GM12878 (cell line): ENCODE measurements at regions not wholly inside any gene's neighbourhood (a gene's known extent, or its start where the extent isn't known, plus 50 kb on each side); places are given as distances from the start of the nearest gene placed in this dataset.

ENCODE experiments used
- ATAC-seq: fragments of 200-7000 bp; cut with Tn5 transposase; 3 replicates; pipeline ENCODE4 v1.9.1; 2020; ENCODE audit warnings: mild to moderate bottlenecking, moderate library complexity
- BruUV-seq: library from RNA; stranded (reverse); fragments of 400-500 nt; replicated peaks from 2 replicates; lab custom pipeline; 2021; lab: Mats Ljungman, UMichigan
- CTCF ChIA-PET: fragments of 300-600 bp; sonication (Branson Sonifier 250); formaldehyde crosslinking; extraction: SDS; loops from one replicate; lab custom pipeline; 2021; ENCODE audit warnings: inconsistent platforms; lab: Yijun Ruan, JAX
- POLR2A ChIA-PET: fragments of 350-600 bp; formaldehyde crosslinking; extraction: SDS; loops from one replicate; lab custom pipeline; 2021; ENCODE audit warnings: inconsistent platforms; lab: Charles Lee
- RAD21 ChIA-PET: fragments of 300-600 bp; sonication (Branson Sonifier 250); formaldehyde crosslinking; loops from one replicate; lab custom pipeline; 2023; ENCODE audit warnings: antibody characterized with exemption; ENCODE audit not compliant: unreplicated experiment; lab: Charles Lee
- SMC1A ChIA-PET: fragments of 300-600 bp; sonication (Branson Sonifier 250); formaldehyde crosslinking; loops from one replicate; lab custom pipeline; 2023; ENCODE audit not compliant: unreplicated experiment, uncharacterized antibody; lab: Charles Lee
- DNase-seq: peaks from one replicate; pipeline ENCODE4 v3.0.0-alpha.2; 2011; ENCODE audit warnings: low read depth, low spot score
- FAIRE-seq: peaks from 3 replicates; lab custom pipeline; 2011; peaks lifted over from hg19 to GRCh38; lab: Jason Lieb, UNC
- H2AFZ ChIP-seq: 2 replicates; pipeline ENCODE4 v1.6.0; 2011; ENCODE audit warnings: low read depth, low read length, control low read depth; ENCODE audit not compliant: control insufficient read depth
- H3K27ac ChIP-seq: 2 replicates; pipeline ENCODE4 v1.5.1; 2011; ENCODE audit warnings: control low read depth; ENCODE audit not compliant: control insufficient read depth, insufficient read depth
- H3K27me3 ChIP-seq, 2 experiments: replicated peaks in 1 of 2; 2 replicates each; pipeline versions ENCODE4 v1.6.0 to v1.6.1; 2011; ENCODE audit warnings: low read length in 1 of 2; ENCODE audit not compliant: control insufficient read depth in 2 of 2, insufficient read depth in 2 of 2
- H3K36me3 ChIP-seq, 2 experiments: 2 replicates each; pipeline ENCODE4 v1.5.1; 2011; ENCODE audit warnings: low read length in 1 of 2; ENCODE audit not compliant: control insufficient read depth in 2 of 2, insufficient read depth in 2 of 2
- H3K4me1 ChIP-seq: 2 replicates; pipeline ENCODE4 v1.6.1; 2011; ENCODE audit warnings: mild to moderate bottlenecking, low read length, moderate library complexity, mixed read lengths; ENCODE audit not compliant: control insufficient read depth, insufficient read depth
- H3K4me2 ChIP-seq: 2 replicates; pipeline ENCODE4 v1.6.0; 2011; ENCODE audit warnings: control low read depth; ENCODE audit not compliant: control insufficient read depth, insufficient read depth
- H3K4me3 ChIP-seq: fragments of 200-600 bp; sonication (generic); 2 replicates; pipeline ENCODE4 v1.5.1; 2016
- H3K79me2 ChIP-seq: 2 replicates; pipeline ENCODE4 v1.6.0; 2011; ENCODE audit warnings: low read length; ENCODE audit not compliant: control insufficient read depth, insufficient read depth
- H3K9ac ChIP-seq: 2 replicates; pipeline ENCODE4 v1.8.0; 2011; ENCODE audit warnings: low read length, control low read depth, mixed read lengths; ENCODE audit not compliant: control insufficient read depth, insufficient read depth
- H3K9me3 ChIP-seq: replicated peaks from 3 replicates; pipeline ENCODE4 v1.5.1; 2011; ENCODE audit warnings: mild to moderate bottlenecking, low read length; ENCODE audit not compliant: control insufficient read depth, insufficient read depth
- H4K20me1 ChIP-seq: 2 replicates; pipeline ENCODE4 v1.6.0; 2011; ENCODE audit not compliant: control insufficient read depth, insufficient read depth
- CBX3 ChIP-seq: fragments of 200-600 bp; sonication (generic); IDR thresholded peaks from 2 replicates; pipeline ENCODE4 v1.6.1; 2016; ENCODE audit warnings: low read depth, borderline replicate concordance
- FOXK2 ChIP-seq: fragments of 450-650 bp; IDR thresholded peaks from 2 replicates; pipeline ENCODE4 v1.6.1; 2017; ENCODE audit warnings: mild to moderate bottlenecking, moderate library complexity
- NR2C1 ChIP-seq: fragments of 450-650 bp; IDR thresholded peaks from 2 replicates; pipeline ENCODE4 v1.6.1; 2017; ENCODE audit warnings: antibody characterized with exemption, mild to moderate bottlenecking, moderate library complexity
- POLR2AphosphoS5 ChIP-seq: IDR thresholded peaks from 2 replicates; pipeline ENCODE4 v1.6.1; 2011; ENCODE audit warnings: mild to moderate bottlenecking, low read length, inconsistent platforms
- SMAD5 ChIP-seq: IDR thresholded peaks from 2 replicates; pipeline ENCODE4 v1.6.1; 2016; ENCODE audit warnings: antibody characterized with exemption, low read depth
- in situ Hi-C: fragments of 300-500 bp; cut with MboI; formaldehyde crosslinking; loops from 9 replicates; pipeline ENCODE4 v1.14.3; 2018; ENCODE audit warnings: mixed read lengths
- intact Hi-C: fragments of 100-400 bp; cut with micrococcal nuclease; formaldehyde crosslinking; loops from one replicate; pipeline ENCODE4 v1.14.2; 2022; ENCODE audit not compliant: unreplicated experiment
- TF ChIP-seq, protein P1 (sequence below): fragments of 450-650 bp; IDR thresholded peaks from 2 replicates; pipeline ENCODE4 v1.6.1; 2017; ENCODE audit warnings: mild to moderate bottlenecking, moderate library complexity
- TF ChIP-seq, protein P2 (sequence below): fragments of 450-650 bp; IDR thresholded peaks from 2 replicates; pipeline ENCODE4 v1.6.1; 2018; ENCODE audit warnings: borderline replicate concordance, mild to moderate bottlenecking; ENCODE audit not compliant: partially characterized antibody

DNA sequence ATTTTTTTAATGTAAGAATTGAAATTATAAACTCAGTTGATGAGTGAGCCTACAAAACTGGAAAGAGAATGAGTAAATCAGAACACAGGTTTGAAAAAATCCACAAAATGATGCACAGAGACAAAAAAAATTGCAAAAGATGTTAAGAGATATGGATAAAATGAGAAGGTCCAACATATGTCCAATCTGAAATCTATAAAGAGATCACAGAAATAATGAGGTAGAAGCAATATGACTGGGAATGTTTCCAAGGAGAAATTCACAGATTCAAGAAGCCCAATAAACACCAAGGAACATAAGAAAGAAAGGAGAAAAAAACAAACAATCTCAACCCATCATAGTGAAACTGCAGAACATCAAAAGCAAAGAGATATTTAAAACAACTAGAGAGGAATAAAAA is 288.4 kb upstream of the SLC30A5 start:
- no TSS peak for BruUV-seq
- RAD21 ChIA-PET = no interaction called here
- Histone ChIP-seq H3K27me3 (no peaks in the 10 kb centered on the region; a peak in 1 of 4 replicates), H3K27ac (no peak overlapping the region), H2AFZ (no peak overlapping the region), H3K4me1 (no peaks in the 10 kb centered on the region), H3K4me2 (no peak overlapping the region), H3K9ac (no peak overlapping the region), H3K36me3 (no peaks in the 10 kb centered on the region), H3K4me3 (no peak overlapping the region), H3K9me3 (no peaks in the 10 kb centered on the region), H4K20me1 (no peaks in the 10 kb centered on the region), H3K79me2 (no peaks in the 10 kb centered on the region)
- CTCF ChIA-PET = no interaction called here
- FAIRE-seq (no peak), DNase-seq (no peak), ATAC-seq (no peak)
- intact Hi-C loops = no loop called here
- in situ Hi-C loops = no loop called here
- TF ChIP-seq SMAD5 = no peak
- TF ChIP-seq, protein P1, sequence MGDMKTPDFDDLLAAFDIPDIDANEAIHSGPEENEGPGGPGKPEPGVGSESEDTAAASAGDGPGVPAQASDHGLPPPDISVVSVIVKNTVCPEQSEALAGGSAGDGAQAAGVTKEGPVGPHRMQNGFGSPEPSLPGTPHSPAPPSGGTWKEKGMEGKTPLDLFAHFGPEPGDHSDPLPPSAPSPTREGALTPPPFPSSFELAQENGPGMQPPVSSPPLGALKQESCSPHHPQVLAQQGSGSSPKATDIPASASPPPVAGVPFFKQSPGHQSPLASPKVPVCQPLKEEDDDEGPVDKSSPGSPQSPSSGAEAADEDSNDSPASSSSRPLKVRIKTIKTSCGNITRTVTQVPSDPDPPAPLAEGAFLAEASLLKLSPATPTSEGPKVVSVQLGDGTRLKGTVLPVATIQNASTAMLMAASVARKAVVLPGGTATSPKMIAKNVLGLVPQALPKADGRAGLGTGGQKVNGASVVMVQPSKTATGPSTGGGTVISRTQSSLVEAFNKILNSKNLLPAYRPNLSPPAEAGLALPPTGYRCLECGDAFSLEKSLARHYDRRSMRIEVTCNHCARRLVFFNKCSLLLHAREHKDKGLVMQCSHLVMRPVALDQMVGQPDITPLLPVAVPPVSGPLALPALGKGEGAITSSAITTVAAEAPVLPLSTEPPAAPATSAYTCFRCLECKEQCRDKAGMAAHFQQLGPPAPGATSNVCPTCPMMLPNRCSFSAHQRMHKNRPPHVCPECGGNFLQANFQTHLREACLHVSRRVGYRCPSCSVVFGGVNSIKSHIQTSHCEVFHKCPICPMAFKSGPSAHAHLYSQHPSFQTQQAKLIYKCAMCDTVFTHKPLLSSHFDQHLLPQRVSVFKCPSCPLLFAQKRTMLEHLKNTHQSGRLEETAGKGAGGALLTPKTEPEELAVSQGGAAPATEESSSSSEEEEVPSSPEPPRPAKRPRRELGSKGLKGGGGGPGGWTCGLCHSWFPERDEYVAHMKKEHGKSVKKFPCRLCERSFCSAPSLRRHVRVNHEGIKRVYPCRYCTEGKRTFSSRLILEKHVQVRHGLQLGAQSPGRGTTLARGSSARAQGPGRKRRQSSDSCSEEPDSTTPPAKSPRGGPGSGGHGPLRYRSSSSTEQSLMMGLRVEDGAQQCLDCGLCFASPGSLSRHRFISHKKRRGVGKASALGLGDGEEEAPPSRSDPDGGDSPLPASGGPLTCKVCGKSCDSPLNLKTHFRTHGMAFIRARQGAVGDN = no peak
- no peak for TF ChIP-seq CBX3
- TF ChIP-seq NR2C1 = no peak
- no peak for TF ChIP-seq FOXK2
- no peak for TF ChIP-seq POLR2AphosphoS5
- TF ChIP-seq, protein P2, sequence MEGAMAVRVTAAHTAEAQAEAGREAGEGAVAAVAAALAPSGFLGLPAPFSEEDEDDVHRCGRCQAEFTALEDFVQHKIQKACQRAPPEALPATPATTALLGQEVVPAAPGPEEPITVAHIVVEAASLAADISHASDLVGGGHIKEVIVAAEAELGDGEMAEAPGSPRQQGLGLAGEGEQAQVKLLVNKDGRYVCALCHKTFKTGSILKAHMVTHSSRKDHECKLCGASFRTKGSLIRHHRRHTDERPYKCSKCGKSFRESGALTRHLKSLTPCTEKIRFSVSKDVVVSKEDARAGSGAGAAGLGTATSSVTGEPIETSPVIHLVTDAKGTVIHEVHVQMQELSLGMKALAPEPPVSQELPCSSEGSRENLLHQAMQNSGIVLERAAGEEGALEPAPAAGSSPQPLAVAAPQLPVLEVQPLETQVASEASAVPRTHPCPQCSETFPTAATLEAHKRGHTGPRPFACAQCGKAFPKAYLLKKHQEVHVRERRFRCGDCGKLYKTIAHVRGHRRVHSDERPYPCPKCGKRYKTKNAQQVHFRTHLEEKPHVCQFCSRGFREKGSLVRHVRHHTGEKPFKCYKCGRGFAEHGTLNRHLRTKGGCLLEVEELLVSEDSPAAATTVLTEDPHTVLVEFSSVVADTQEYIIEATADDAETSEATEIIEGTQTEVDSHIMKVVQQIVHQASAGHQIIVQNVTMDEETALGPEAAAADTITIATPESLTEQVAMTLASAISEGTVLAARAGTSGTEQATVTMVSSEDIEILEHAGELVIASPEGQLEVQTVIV = no peak
- SMC1A ChIA-PET = interaction anchor here (0.6 to 1.1 kb wide), 3 partner anchors 9 to 1535 kb away, joined by 3 read pairs; no protein-coding TSS in a partner anchor
- POLR2A ChIA-PET = no interaction called here
